Neuronal stem cell (in vitro differentiated cells): ENCODE measurements at regions not wholly inside any gene's neighbourhood (a gene's known extent, or its start where the extent isn't known, plus 50 kb on each side); places are given as distances from the start of the nearest gene placed in this dataset.
"Not testable (repeated sequence)": the region's sequence is repeated elsewhere in the genome, so short reads cannot be mapped to it uniquely, and the experiment has no call there.

Experiments
- DNase-seq: peaks from one replicate; pipeline ENCODE4 v3.0.0-alpha.2; 2013; ENCODE audit warnings: low spot score
- H2AFZ ChIP-seq: one replicate; pipeline ENCODE4 v1.6.1; 2013; ENCODE audit warnings: mild to moderate bottlenecking, low read length, inconsistent platforms
- H2AK5ac ChIP-seq: 2 replicates; pipeline ENCODE4 v1.6.1; 2013; ENCODE audit warnings: low read depth, mild to moderate bottlenecking, inconsistent platforms, low read length, moderate library complexity, mixed read lengths
- H2BK120ac ChIP-seq: 2 replicates; pipeline ENCODE4 v1.6.1; 2013; ENCODE audit warnings: low read depth, mild to moderate bottlenecking, inconsistent platforms, low read length, moderate library complexity, mixed read lengths
- H2BK12ac ChIP-seq: one replicate; pipeline ENCODE4 v1.6.1; 2013; ENCODE audit warnings: low read length, inconsistent platforms
- H2BK15ac ChIP-seq: 2 replicates; pipeline ENCODE4 v1.6.1; 2013; ENCODE audit warnings: mild to moderate bottlenecking, low read length, inconsistent platforms, mixed read lengths
- H2BK5ac ChIP-seq: one replicate; pipeline ENCODE4 v1.6.1; 2013; ENCODE audit warnings: inconsistent platforms, mild to moderate bottlenecking, low read length, moderate library complexity
- H3K14ac ChIP-seq: one replicate; pipeline ENCODE4 v1.6.1; 2013; ENCODE audit warnings: low read length, inconsistent platforms
- H3K18ac ChIP-seq: 2 replicates; pipeline ENCODE4 v1.6.1; 2013; ENCODE audit warnings: low read length, inconsistent platforms
- H3K23ac ChIP-seq: 2 replicates; pipeline ENCODE4 v1.6.1; 2013; ENCODE audit warnings: low read depth, mild to moderate bottlenecking, mixed read lengths, low read length, inconsistent platforms; ENCODE audit not compliant: poor library complexity
- H3K27ac ChIP-seq: replicated peaks from 3 replicates; pipeline ENCODE4 v1.5.1; 2013; ENCODE audit warnings: low read length, inconsistent platforms
- H3K27me3 ChIP-seq, 3 experiments: 2 replicates each; pipeline ENCODE4 v1.6.1; 2013; ENCODE audit warnings: low read length in 3 of 3, mild to moderate bottlenecking in 2 of 3, inconsistent platforms in 1 of 3, low read depth in 1 of 3, mixed read lengths in 1 of 3, moderate library complexity in 1 of 3; ENCODE audit not compliant: control insufficient read depth in 3 of 3, insufficient read depth in 3 of 3
- H3K36me3 ChIP-seq, 2 donors: replicated peaks in 1 of 2; 2 replicates each; pipeline ENCODE4 v1.6.1; 2013; ENCODE audit warnings: low read length in 2 of 2; ENCODE audit not compliant: control insufficient read depth in 2 of 2, insufficient read depth in 2 of 2
- H3K4ac ChIP-seq: 2 replicates; pipeline ENCODE4 v1.6.1; 2013; ENCODE audit warnings: inconsistent platforms, mild to moderate bottlenecking, low read length, moderate library complexity
- H3K4me1 ChIP-seq, 2 donors: 1 replicate in 1 of 2; 2 replicates in 1 of 2; pipeline ENCODE4 v1.6.1; 2013; ENCODE audit warnings: low read length in 2 of 2, low read depth in 1 of 2; ENCODE audit not compliant: control insufficient read depth in 2 of 2, insufficient read depth in 1 of 2
- H3K4me2 ChIP-seq: one replicate; pipeline ENCODE4 v1.6.1; 2013; ENCODE audit warnings: mild to moderate bottlenecking, low read length, inconsistent platforms; ENCODE audit not compliant: insufficient read depth, poor library complexity, severe bottlenecking
- H3K4me3 ChIP-seq, 2 donors: 2 replicates each; pipeline ENCODE4 v1.5.1; 2013; ENCODE audit warnings: low read length in 2 of 2, mild to moderate bottlenecking in 2 of 2, inconsistent platforms in 1 of 2, moderate library complexity in 1 of 2
- H3K79me1 ChIP-seq: one replicate; pipeline ENCODE4 v1.6.1; 2013; ENCODE audit warnings: low read depth, mild to moderate bottlenecking, inconsistent platforms, low read length, moderate library complexity
- H3K9ac ChIP-seq: one replicate; pipeline ENCODE4 v1.6.1; 2013; ENCODE audit warnings: mild to moderate bottlenecking, low read depth, low read length, inconsistent platforms; ENCODE audit not compliant: poor library complexity
- H3K9me3 ChIP-seq, 2 donors: replicated peaks in 1 of 2; 2 replicates each; pipeline versions ENCODE3 to v1.6.1; 2013; ENCODE audit warnings: low read length in 2 of 2, mild to moderate bottlenecking in 2 of 2, inconsistent platforms in 1 of 2, low read depth in 1 of 2, mixed read lengths in 1 of 2, moderate library complexity in 1 of 2; ENCODE audit not compliant: control insufficient read depth in 2 of 2, insufficient read depth in 1 of 2
- H4K8ac ChIP-seq: one replicate; pipeline ENCODE4 v1.6.1; 2013; ENCODE audit warnings: low read depth, mild to moderate bottlenecking, inconsistent platforms, low read length, moderate library complexity
- H4K91ac ChIP-seq: one replicate; pipeline ENCODE4 v1.6.1; 2013; ENCODE audit warnings: low read length, low read depth, mild to moderate bottlenecking, inconsistent platforms; ENCODE audit not compliant: poor library complexity
- WGBS, 2 donors: extraction: QIAGEN DNeasy Blood & Tissue Kit; methylation state at CpG; one replicate each; pipeline ENCODE4 v1.1.7; 2013; ENCODE audit warnings: missing lambda C conversion rate in 2 of 2, mixed read lengths in 1 of 2; ENCODE audit not compliant: insufficient read length in 2 of 2, insufficient replicate concordance in 1 of 2; ENCODE audit errors: extremely low coverage in 2 of 2; 5-methylcytosine and 5-hydroxymethylcytosine counted together

- Histone ChIP-seq H3K4ac (no peak overlapping the region), H3K9me3 (no peaks in the 10 kb centered on the region), H3K4me2 (no peak overlapping the region), H4K8ac (no peak overlapping the region), H3K9ac (no peak overlapping the region), H3K27ac (no peak overlapping the region), H3K79me1 (no peaks in the 10 kb centered on the region), H3K14ac (no peak overlapping the region), H3K23ac (no peak overlapping the region), H3K18ac (no peak overlapping the region), H2BK120ac (no peak overlapping the region), H2BK12ac (no peak overlapping the region), H2AK5ac (no peak overlapping the region), H3K36me3 (no peaks in the 10 kb centered on the region), H3K27me3 (no peaks in the 10 kb centered on the region), H2BK5ac (no peak overlapping the region), H4K91ac (no peak overlapping the region), H3K4me1 (peaks cover 0 to 2% of the 10 kb centered on the region in 2 donors), H3K4me3 (no peak overlapping the region), H2AFZ (peak overlapping the region; percentile 3), H2BK15ac (no peak overlapping the region)
- no CpG with 5 or more reads among the region's 2 CpGs for WGBS, 2 donors
- no peak for DNase-seq
Measured at GRCh38 chr7:46054272-46054671, 133.2 kb upstream of the IGFBP3 start.

GRCh38 chr7:46047581-46047980, 126.5 kb upstream of the IGFBP3 start:
- no peak overlapping the region for H2BK15ac ChIP-seq
- H2AFZ ChIP-seq: peak overlapping the region; percentile 3
- H3K14ac ChIP-seq: no peak overlapping the region
- H3K4me3 ChIP-seq: no peak overlapping the region
- peaks cover 0 to 2% of the 10 kb centered on the region in 2 donors for H3K4me1 ChIP-seq
- H2BK120ac ChIP-seq: no peak overlapping the region
- H3K9ac ChIP-seq: no peak overlapping the region
- no peak overlapping the region for H2AK5ac ChIP-seq
- no peak overlapping the region for H2BK12ac ChIP-seq
- no peak overlapping the region for H3K23ac ChIP-seq
- H4K91ac ChIP-seq: no peak overlapping the region
- H4K8ac ChIP-seq: no peak overlapping the region
- H3K79me1 ChIP-seq: no peaks in the 10 kb centered on the region
- no peaks in the 10 kb centered on the region for H3K36me3 ChIP-seq
- no peak overlapping the region for H3K18ac ChIP-seq
- no peaks in the 10 kb centered on the region for H3K9me3 ChIP-seq
- no peaks in the 10 kb centered on the region for H3K27me3 ChIP-seq
- no peak overlapping the region for H3K4me2 ChIP-seq
- DNase-seq: no peak
- no peak overlapping the region for H3K27ac ChIP-seq
- no peak overlapping the region for H3K4ac ChIP-seq
- no peak overlapping the region for H2BK5ac ChIP-seq
- WGBS, 2 donors: no CpG with 5 or more reads among the region's 9 CpGs

GRCh38 chr7:46043338-46043737, 122.3 kb upstream of the IGFBP3 start:
- H4K91ac ChIP-seq, H2BK5ac ChIP-seq, H3K14ac ChIP-seq, H3K9me3 ChIP-seq, H2AK5ac ChIP-seq, H2AFZ ChIP-seq, H2BK15ac ChIP-seq, H3K79me1 ChIP-seq, H2BK12ac ChIP-seq, H3K4me1 ChIP-seq, H3K27ac ChIP-seq, H3K18ac ChIP-seq, H3K9ac ChIP-seq, H3K23ac ChIP-seq, H4K8ac ChIP-seq, H3K4me3 ChIP-seq, H3K4ac ChIP-seq, H3K4me2 ChIP-seq, H2BK120ac ChIP-seq, DNase-seq, H3K36me3 ChIP-seq, H3K27me3 ChIP-seq: not testable (repeated sequence)
- no CpG with 5 or more reads among the region's 6 CpGs for WGBS, 2 donors

DNA sequence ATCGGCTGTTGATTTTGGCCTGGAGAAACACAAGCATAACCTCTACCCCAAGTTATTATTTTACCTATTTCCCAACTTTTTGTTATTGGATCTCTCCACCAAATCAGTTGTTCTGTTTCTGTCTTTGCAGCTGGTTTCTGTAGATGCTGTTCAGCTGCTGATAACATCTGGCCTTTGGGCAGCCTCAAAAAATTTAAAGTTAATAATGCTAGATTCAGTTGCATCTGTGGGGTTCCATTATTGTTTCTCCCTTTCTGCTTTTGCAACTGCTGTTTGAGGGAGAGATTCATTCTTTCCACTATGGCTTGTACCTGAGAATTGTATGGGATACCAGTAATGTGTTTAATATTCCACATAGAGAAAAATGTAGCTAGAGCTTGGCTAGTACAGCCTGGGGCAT, 118.7 kb upstream of the IGFBP3 start:
- not testable (repeated sequence) for H3K9ac ChIP-seq, H3K27ac ChIP-seq, H3K18ac ChIP-seq, H3K27me3 ChIP-seq, H2AK5ac ChIP-seq, H4K8ac ChIP-seq, H3K4me3 ChIP-seq, H3K14ac ChIP-seq, H3K36me3 ChIP-seq, H3K79me1 ChIP-seq, H3K4ac ChIP-seq, H3K23ac ChIP-seq, H2BK12ac ChIP-seq, H3K9me3 ChIP-seq, H2BK15ac ChIP-seq, H4K91ac ChIP-seq, H3K4me1 ChIP-seq, H2AFZ ChIP-seq, DNase-seq, H2BK120ac ChIP-seq, H2BK5ac ChIP-seq, H3K4me2 ChIP-seq
- WGBS, 2 donors: no CpG with 5 or more reads among the region's 1 CpG
